C4-2B (cell line): ENCODE measurements at regions not wholly inside any gene's neighbourhood (a gene's known extent, or its start where the extent isn't known, plus 50 kb on each side); places are given as distances from the start of the nearest gene placed in this dataset.

Source experiments
- CTCF ChIP-seq: fragments of 450-650 bp; conservative IDR thresholded peaks from 2 replicates; pipeline ENCODE4 v1.5.1; 2017; ENCODE audit warnings: mild to moderate bottlenecking
- ZFX ChIP-seq: fragments of 450-650 bp; IDR thresholded peaks from 2 replicates; pipeline ENCODE4 v1.6.1; 2017

DNA sequence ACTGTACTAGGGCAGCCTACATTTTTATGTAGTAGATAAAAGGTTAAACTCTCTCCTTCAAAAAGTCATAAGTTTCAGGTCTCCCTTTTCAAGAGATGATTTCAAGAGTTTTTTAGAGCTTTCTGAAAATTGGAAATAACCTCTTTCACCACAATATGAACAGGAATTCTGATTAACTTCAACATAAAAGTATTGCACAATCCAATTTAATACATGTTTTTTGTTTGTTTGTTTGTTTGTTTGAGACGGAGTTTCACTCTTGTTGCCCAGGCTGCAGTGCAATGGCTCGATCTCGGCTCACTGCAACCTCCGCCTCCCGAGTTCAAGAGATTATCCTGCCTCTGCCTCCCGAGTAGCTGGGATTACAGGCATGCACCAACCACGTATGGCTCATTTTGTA, 265.4 kb upstream of the DCAF8L1 start:
- no peak for TF ChIP-seq CTCF
- no peak for TF ChIP-seq ZFX
